SU-DHL-6 (cell line): ENCODE measurements at regions not wholly inside any gene's neighbourhood (a gene's known extent, or its start where the extent isn't known, plus 50 kb on each side); places are given as distances from the start of the nearest gene placed in this dataset.

Experiments used
- EZH2phosphoT487 ChIP-seq: fragments of 200-600 bp; sonication (generic), shearing (Covaris generic); conservative IDR thresholded peaks from 2 replicates; pipeline ENCODE4 v1.6.1; 2018; ENCODE audit warnings: mild to moderate bottlenecking, antibody characterized with exemption, low read length, moderate library complexity, mixed read lengths
- TF ChIP-seq, protein P1 (sequence below): fragments of 200-600 bp; sonication (generic); IDR thresholded peaks from one replicate; pipeline ENCODE4 v1.5.1; 2017; ENCODE audit warnings: antibody characterized with exemption, mild to moderate bottlenecking, low read length, moderate library complexity; ENCODE audit not compliant: insufficient read depth, poor library complexity, severe bottlenecking

DNA sequence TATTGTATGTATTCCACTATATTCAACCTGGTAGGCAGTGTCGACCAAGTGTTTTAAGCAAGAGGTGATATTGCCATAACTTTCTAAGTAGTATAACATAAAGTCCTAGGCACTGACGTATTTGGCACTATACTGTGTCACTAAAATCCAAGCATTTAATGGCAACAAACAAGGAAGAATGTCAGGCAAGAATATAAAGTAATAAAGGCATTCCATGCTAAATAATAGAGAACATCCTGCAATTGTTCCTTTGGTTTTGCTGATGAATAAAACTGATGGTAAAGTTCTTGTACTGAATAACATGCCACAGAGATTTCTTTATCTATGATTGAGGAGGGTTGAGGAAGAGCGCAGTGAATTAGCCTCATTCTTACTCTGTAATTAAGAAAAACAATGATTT, 256.9 kb downstream of the HINT1 start:
- TF ChIP-seq, protein P1, sequence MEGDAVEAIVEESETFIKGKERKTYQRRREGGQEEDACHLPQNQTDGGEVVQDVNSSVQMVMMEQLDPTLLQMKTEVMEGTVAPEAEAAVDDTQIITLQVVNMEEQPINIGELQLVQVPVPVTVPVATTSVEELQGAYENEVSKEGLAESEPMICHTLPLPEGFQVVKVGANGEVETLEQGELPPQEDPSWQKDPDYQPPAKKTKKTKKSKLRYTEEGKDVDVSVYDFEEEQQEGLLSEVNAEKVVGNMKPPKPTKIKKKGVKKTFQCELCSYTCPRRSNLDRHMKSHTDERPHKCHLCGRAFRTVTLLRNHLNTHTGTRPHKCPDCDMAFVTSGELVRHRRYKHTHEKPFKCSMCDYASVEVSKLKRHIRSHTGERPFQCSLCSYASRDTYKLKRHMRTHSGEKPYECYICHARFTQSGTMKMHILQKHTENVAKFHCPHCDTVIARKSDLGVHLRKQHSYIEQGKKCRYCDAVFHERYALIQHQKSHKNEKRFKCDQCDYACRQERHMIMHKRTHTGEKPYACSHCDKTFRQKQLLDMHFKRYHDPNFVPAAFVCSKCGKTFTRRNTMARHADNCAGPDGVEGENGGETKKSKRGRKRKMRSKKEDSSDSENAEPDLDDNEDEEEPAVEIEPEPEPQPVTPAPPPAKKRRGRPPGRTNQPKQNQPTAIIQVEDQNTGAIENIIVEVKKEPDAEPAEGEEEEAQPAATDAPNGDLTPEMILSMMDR, result no peak
- TF ChIP-seq EZH2phosphoT487, result no peak
